Upper lobe of left lung (tissue), 6 donors: ENCODE measurements at regions not wholly inside any gene's neighbourhood (a gene's known extent, or its start where the extent isn't known, plus 50 kb on each side); places are given as distances from the start of the nearest gene placed in this dataset.

Source experiments
- ATAC-seq, 2 donors: fragments of 200-7000 bp; cut with Tn5 transposase; one replicate each; pipeline ENCODE4 v1.9.1; 2022; ENCODE audit warnings: mild to moderate bottlenecking in 2 of 2, moderate library complexity in 2 of 2; ENCODE audit not compliant: low FRiP score in 2 of 2
- DNase-seq, 2 donors: peaks; one replicate each; pipeline ENCODE4 v3.0.0-alpha.2; 2019 to 2020
- H3K27ac ChIP-seq, 4 donors: fragments of 200-600 bp; sonication (generic); one replicate each; pipeline ENCODE4 v1.5.1; 2016 to 2019
- H3K27me3 ChIP-seq, 4 donors: fragments of 200-600 bp; sonication (generic); one replicate each; pipeline ENCODE4 v1.5.1; 2017 to 2019
- H3K36me3 ChIP-seq, 4 donors: fragments of 200-600 bp; sonication (generic); one replicate each; pipeline ENCODE4 v1.5.1; 2016 to 2019
- H3K4me1 ChIP-seq, 4 donors: fragments of 200-600 bp; sonication (generic); one replicate each; pipeline ENCODE4 v1.5.1; 2018 to 2019
- H3K4me3 ChIP-seq, 4 donors: fragments of 200-600 bp; sonication (generic); one replicate each; pipeline ENCODE4 v1.5.1; 2017 to 2019; ENCODE audit warnings: mild to moderate bottlenecking in 2 of 4, moderate library complexity in 1 of 4
- H3K9me3 ChIP-seq, 4 donors: fragments of 200-600 bp; sonication (generic); one replicate each; pipeline ENCODE4 v1.5.1; 2018 to 2019
- CTCF ChIP-seq, 6 experiments: fragments of 450-650 bp in 4 of 6; fragments of 200-600 bp in 2 of 6; sonication (generic) in 2 of 6; IDR thresholded peaks; one replicate each; pipeline ENCODE4 v1.5.1; 2016 to 2019; ENCODE audit warnings: antibody characterized with exemption in 6 of 6
- EP300 ChIP-seq, 4 donors: sonication (generic); formaldehyde crosslinking; IDR thresholded peaks; one replicate each; pipeline ENCODE4 v1.5.1; 2017; ENCODE audit warnings: antibody characterized with exemption in 4 of 4, control low read depth in 2 of 4
- POLR2A ChIP-seq, 4 donors: fragments of 450-650 bp; IDR thresholded peaks; one replicate each; pipeline ENCODE4 v1.5.1; 2016 to 2017; ENCODE audit warnings: antibody characterized with exemption in 4 of 4, mild to moderate bottlenecking in 2 of 4
- POLR2AphosphoS5 ChIP-seq, 2 donors: sonication (generic); formaldehyde crosslinking; IDR thresholded peaks; one replicate each; pipeline ENCODE4 v1.5.1; 2017; ENCODE audit warnings: antibody characterized with exemption in 2 of 2
- WGBS, 2 donors: methylation state at CpG; one replicate each; pipeline ENCODE4 v1.1.5; 2017 to 2018; 5-methylcytosine and 5-hydroxymethylcytosine counted together
- donor health status: DM: no; HTN: no; CAD: no; lungs with moderate emphysema.
- donor health status: DM: no; HTN: yes; CAD: no; lungs with severe emphysema.

- no peak for DNase-seq
- no peak for ATAC-seq
- no peak for TF ChIP-seq POLR2A (IDR thresholded peaks at IDR 0.05)
- Histone ChIP-seq H3K4me3 (no peak overlapping the region), H3K27me3 (no peaks in the 10 kb centered on the region), H3K9me3 (no peaks in the 10 kb centered on the region), H3K36me3 (no peaks in the 10 kb centered on the region), H3K4me1 (no peaks in the 10 kb centered on the region), H3K27ac (no peak overlapping the region)
- WGBS, 2 donors: 100% methylated on average over 1 of the region's 1 CpG; no CpG with 5 or more reads in 1 of the 2 donors
Observed at GRCh38 chr9:26175264-26175663, 497.0 kb upstream of the TUSC1 start.

GRCh38 chr9:26172301-26172700 is 494.1 kb upstream of the TUSC1 start:
- no peaks in the 10 kb centered on the region for H3K36me3 ChIP-seq
- no peak overlapping the region for H3K4me3 ChIP-seq
- no peaks in the 10 kb centered on the region for H3K27me3 ChIP-seq
- H3K4me1 ChIP-seq: no peaks in the 10 kb centered on the region
- DNase-seq: no peak
- ATAC-seq: no peak
- TF ChIP-seq EP300 (IDR thresholded peaks at IDR 0.05) (no peak), POLR2A (IDR thresholded peaks at IDR 0.05) (no peak), CTCF (IDR thresholded peaks at IDR 0.05) (no peak), POLR2AphosphoS5 (IDR thresholded peaks at IDR 0.05) (no peak)
- no peaks in the 10 kb centered on the region for H3K9me3 ChIP-seq
- H3K27ac ChIP-seq: no peak overlapping the region
- WGBS, 2 donors: 71 to 83% methylated on average over 2 of the region's 2 CpGs

- Histone ChIP-seq H3K4me3 (no peak overlapping the region), H3K27ac (no peak overlapping the region), H3K36me3 (no peaks in the 10 kb centered on the region), H3K4me1 (no peaks in the 10 kb centered on the region), H3K9me3 (no peaks in the 10 kb centered on the region), H3K27me3 (no peaks in the 10 kb centered on the region)
- ATAC-seq (no peak), DNase-seq (no peak)
- WGBS, 2 donors: 17 to 30% methylated on average over 2 of the region's 2 CpGs
- no peak for TF ChIP-seq EP300 (IDR thresholded peaks at IDR 0.05)
- no peak for TF ChIP-seq POLR2A (IDR thresholded peaks at IDR 0.05)
- TF ChIP-seq CTCF (IDR thresholded peaks at IDR 0.05): no peak
- no peak for TF ChIP-seq POLR2AphosphoS5 (IDR thresholded peaks at IDR 0.05)
Observed at GRCh38 chr9:26171691-26172090, 493.4 kb upstream of the TUSC1 start.

- TF ChIP-seq EP300 (IDR thresholded peaks at IDR 0.05): no peak
- TF ChIP-seq POLR2A (IDR thresholded peaks at IDR 0.05): no peak
- TF ChIP-seq POLR2AphosphoS5 (IDR thresholded peaks at IDR 0.05): no peak
- no peak for TF ChIP-seq CTCF (IDR thresholded peaks at IDR 0.05)
- H3K27ac ChIP-seq: no peak overlapping the region
- H3K4me1 ChIP-seq: no peaks in the 10 kb centered on the region
- DNase-seq: no peak
- H3K4me3 ChIP-seq: no peak overlapping the region
- no peaks in the 10 kb centered on the region for H3K27me3 ChIP-seq
- WGBS, 2 donors: 32 to 42% methylated on average over 3 of the region's 3 CpGs
- H3K36me3 ChIP-seq: no peaks in the 10 kb centered on the region
- H3K9me3 ChIP-seq: no peaks in the 10 kb centered on the region
- ATAC-seq: peak in 1 of 2 donors; percentile 29
Observed at GRCh38 chr9:26170190-26170589, 491.9 kb upstream of the TUSC1 start.

- Histone ChIP-seq H3K36me3 (no peaks in the 10 kb centered on the region), H3K4me1 (no peaks in the 10 kb centered on the region), H3K27me3 (no peaks in the 10 kb centered on the region), H3K4me3 (no peak overlapping the region), H3K27ac (no peak overlapping the region), H3K9me3 (no peaks in the 10 kb centered on the region)
- TF ChIP-seq EP300 (IDR thresholded peaks at IDR 0.05) (no peak), POLR2AphosphoS5 (IDR thresholded peaks at IDR 0.05) (no peak), POLR2A (IDR thresholded peaks at IDR 0.05) (no peak)
- DNase-seq: no peak
- no peak for ATAC-seq
Observed at GRCh38 chr9:26169708-26170107, 491.5 kb upstream of the TUSC1 start.

GRCh38 chr9:26166537-26166936 is 488.3 kb upstream of the TUSC1 start:
- Histone ChIP-seq H3K4me1 (no peaks in the 10 kb centered on the region), H3K36me3 (no peaks in the 10 kb centered on the region), H3K27ac (no peak overlapping the region), H3K27me3 (no peaks in the 10 kb centered on the region), H3K4me3 (no peak overlapping the region), H3K9me3 (no peaks in the 10 kb centered on the region)
- no peak for ATAC-seq
- TF ChIP-seq POLR2AphosphoS5 (IDR thresholded peaks at IDR 0.05): no peak
- no peak for TF ChIP-seq CTCF (IDR thresholded peaks at IDR 0.05)
- no peak for TF ChIP-seq EP300 (IDR thresholded peaks at IDR 0.05)
- no peak for TF ChIP-seq POLR2A (IDR thresholded peaks at IDR 0.05)
- no peak for DNase-seq
